ENCODE measurements at regions not wholly inside any gene's neighbourhood (a gene's known extent, or its start where the extent isn't known, plus 50 kb on each side); places are given as distances from the start of the nearest gene placed in this dataset.

GRCh38 chr20:19071902-19072498 is 140.4 kb upstream of the SLC24A3 start:
- Histone ChIP-seq H3K27me3 (ENCODE audit: control insufficient read depth, extremely low read depth, insufficient read depth, low read length) (no peaks in the 10 kb centered on the region), H3K4me2 (ENCODE audit: control insufficient read depth, extremely low read depth, insufficient read depth, low read depth, low read length) (no peak overlapping the region)
- no peak for TF ChIP-seq CTCF (optimal IDR thresholded peaks at IDR 0.05 in 1 of 3, IDR thresholded peaks at IDR 0.05 in 1 of 3, conservative IDR thresholded peaks at IDR 0.05 in 1 of 3; ENCODE audit: extremely low read depth in 1 of 3, insufficient read depth in 2 of 3, low read length in 3 of 3)
- TF ChIP-seq EZH2 (IDR thresholded peaks at IDR 0.05; ENCODE audit: low read length), result no peak

GRCh38 chr20:19072988-19073387 is 139.5 kb upstream of the SLC24A3 start:
- Histone ChIP-seq H3K9me3 (ENCODE audit: control insufficient read depth, low read depth, low read length) (no peaks in the 10 kb centered on the region), H2AFZ (ENCODE audit: control insufficient read depth, low read length) (no peak overlapping the region), H3K27ac (ENCODE audit: control insufficient read depth, insufficient read depth, low read length) (no peak overlapping the region), H3K4me2 (ENCODE audit: control insufficient read depth, extremely low read depth, insufficient read depth, low read depth, low read length) (no peak overlapping the region), H3K36me3 (ENCODE audit: control insufficient read depth in 2 of 2, extremely low read depth in 1 of 2, insufficient read depth in 2 of 2, low read length in 2 of 2) (no peaks in the 10 kb centered on the region), H3K4me3 (ENCODE audit: control insufficient read depth in 2 of 3, extremely low read depth in 1 of 3, insufficient read depth in 2 of 3, low read depth in 1 of 3, low read length in 3 of 3) (no peak overlapping the region), H4K20me1 (ENCODE audit: control insufficient read depth, extremely low read depth, insufficient read depth, low read length) (no peaks in the 10 kb centered on the region), H3K9ac (ENCODE audit: control insufficient read depth, extremely low read depth, insufficient read depth, low read length) (no peak overlapping the region), H3K9me1 (ENCODE audit: control insufficient read depth, extremely low read depth, insufficient read depth, low read length) (no peaks in the 10 kb centered on the region), H3K79me2 (ENCODE audit: control insufficient read depth, insufficient read depth, low read length) (no peaks in the 10 kb centered on the region), H3K27me3 (ENCODE audit: control insufficient read depth, extremely low read depth, insufficient read depth, low read length) (no peaks in the 10 kb centered on the region), H3K4me1 (ENCODE audit: control insufficient read depth, extremely low read depth, insufficient read depth, low read length) (no peaks in the 10 kb centered on the region)
- dilution Hi-C loops (cut with MboI; ENCODE audit: extremely low pct_ligation_motif_present, low sequenced_read_pairs), result no loop called here
- FAIRE-seq, result no peak
- TF ChIP-seq EZH2 (IDR thresholded peaks at IDR 0.05; ENCODE audit: low read length) (no peak), CTCF (optimal IDR thresholded peaks at IDR 0.05 in 1 of 3, IDR thresholded peaks at IDR 0.05 in 1 of 3, conservative IDR thresholded peaks at IDR 0.05 in 1 of 3; ENCODE audit: extremely low read depth in 1 of 3, insufficient read depth in 2 of 3, low read length in 3 of 3) (no peak)
- no peak for DNase-seq (ENCODE audit: low read depth, low spot score)

More at GRCh38 chr20:19071902-19072498, 140.4 kb upstream of the SLC24A3 start:
- DNase-seq (ENCODE audit: low read depth, low spot score) (no peak), FAIRE-seq (no peak)
- Histone ChIP-seq H3K4me1 (ENCODE audit: control insufficient read depth, extremely low read depth, insufficient read depth, low read length) (no peaks in the 10 kb centered on the region), H3K4me3 (ENCODE audit: control insufficient read depth in 2 of 3, extremely low read depth in 1 of 3, insufficient read depth in 2 of 3, low read depth in 1 of 3, low read length in 3 of 3) (no peak overlapping the region), H2AFZ (ENCODE audit: control insufficient read depth, low read length) (no peak overlapping the region), H3K9me1 (ENCODE audit: control insufficient read depth, extremely low read depth, insufficient read depth, low read length) (no peaks in the 10 kb centered on the region), H3K36me3 (ENCODE audit: control insufficient read depth in 2 of 2, extremely low read depth in 1 of 2, insufficient read depth in 2 of 2, low read length in 2 of 2) (no peaks in the 10 kb centered on the region), H4K20me1 (ENCODE audit: control insufficient read depth, extremely low read depth, insufficient read depth, low read length) (no peaks in the 10 kb centered on the region), H3K27ac (ENCODE audit: control insufficient read depth, insufficient read depth, low read length) (no peak overlapping the region), H3K79me2 (ENCODE audit: control insufficient read depth, insufficient read depth, low read length) (no peaks in the 10 kb centered on the region), H3K9me3 (ENCODE audit: control insufficient read depth, low read depth, low read length) (no peaks in the 10 kb centered on the region), H3K9ac (ENCODE audit: control insufficient read depth, extremely low read depth, insufficient read depth, low read length) (no peak overlapping the region)
- dilution Hi-C loops (cut with MboI; ENCODE audit: extremely low pct_ligation_motif_present, low sequenced_read_pairs), result no loop called here
